Glutamatergic neuron (in vitro differentiated cells): ENCODE measurements at regions not wholly inside any gene's neighbourhood (a gene's known extent, or its start where the extent isn't known, plus 50 kb on each side); places are given as distances from the start of the nearest gene placed in this dataset.

Source experiments
- DNase-seq: peaks from one replicate; pipeline ENCODE4 v3.0.0; 2022
- H3K27ac Mint-ChIP-seq: one replicate; pipeline ENCODE4 v1.8.0; 2020; ENCODE audit warnings: mild to moderate bottlenecking, mixed read lengths, inconsistent platforms; ENCODE audit not compliant: unreplicated experiment
- H3K27me3 Mint-ChIP-seq: one replicate; pipeline ENCODE4 v1.8.0; 2020; ENCODE audit warnings: mild to moderate bottlenecking, moderate library complexity, mixed read lengths, inconsistent platforms; ENCODE audit not compliant: unreplicated experiment
- H3K36me3 Mint-ChIP-seq: one replicate; pipeline ENCODE4 v1.8.0; 2020; ENCODE audit warnings: mild to moderate bottlenecking, mixed read lengths, inconsistent platforms; ENCODE audit not compliant: unreplicated experiment
- H3K4me1 Mint-ChIP-seq: one replicate; pipeline ENCODE4 v1.8.0; 2020; ENCODE audit warnings: mild to moderate bottlenecking, low read depth, mixed read lengths, inconsistent platforms; ENCODE audit not compliant: unreplicated experiment
- H3K4me3 Mint-ChIP-seq: one replicate; pipeline ENCODE4 v1.8.0; 2020; ENCODE audit warnings: mild to moderate bottlenecking, mixed read lengths, inconsistent platforms; ENCODE audit not compliant: unreplicated experiment
- H3K9me3 Mint-ChIP-seq: one replicate; pipeline ENCODE4 v1.8.0; 2020; ENCODE audit warnings: mild to moderate bottlenecking, moderate library complexity, mixed read lengths, inconsistent platforms; ENCODE audit not compliant: unreplicated experiment
- CTCF ChIP-seq: fragments of 200-600 bp; sonication (generic); IDR thresholded peaks from one replicate; pipeline ENCODE4 v1.5.0; 2021; ENCODE audit not compliant: partially characterized antibody, unreplicated experiment

DNA sequence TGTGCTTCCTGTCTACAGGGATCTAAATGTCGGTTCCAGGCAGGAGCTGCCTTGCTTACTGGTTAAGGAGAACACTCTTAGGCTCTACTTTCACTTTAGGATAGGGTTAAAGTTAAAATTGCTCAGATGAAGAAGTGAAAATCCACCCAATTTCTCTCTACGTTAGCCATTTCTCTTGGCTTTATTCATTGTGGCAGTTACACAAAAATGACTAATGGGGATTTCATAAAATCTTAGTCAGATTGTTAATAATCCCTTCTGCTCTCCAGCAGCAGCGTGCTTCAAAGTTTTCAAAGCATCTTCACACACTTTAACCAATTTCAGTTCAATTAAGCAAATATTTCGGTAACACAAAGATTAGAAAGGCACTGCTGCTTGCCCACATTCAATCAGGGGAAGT is 58.4 kb upstream of the RCN1 start:
- Mint-ChIP-seq H3K9me3 (no peaks in the 10 kb centered on the region), H3K4me3 (no peak overlapping the region), H3K27ac (no peak overlapping the region), H3K4me1 (peaks cover 8% of the 10 kb centered on the region), H3K27me3 (peaks cover 3% of the 10 kb centered on the region), H3K36me3 (no peaks in the 10 kb centered on the region)
- TF ChIP-seq CTCF = no peak
- no peak for DNase-seq

- Mint-ChIP-seq H3K4me3 (no peak overlapping the region), H3K27ac (no peak overlapping the region), H3K27me3 (peaks cover 3% of the 10 kb centered on the region), H3K4me1 (peaks cover 8% of the 10 kb centered on the region), H3K9me3 (no peaks in the 10 kb centered on the region), H3K36me3 (no peaks in the 10 kb centered on the region)
- no peak for DNase-seq
- TF ChIP-seq CTCF = no peak
Measured at GRCh38 chr11:32032052-32032451, 58.8 kb upstream of the RCN1 start.

DNA sequence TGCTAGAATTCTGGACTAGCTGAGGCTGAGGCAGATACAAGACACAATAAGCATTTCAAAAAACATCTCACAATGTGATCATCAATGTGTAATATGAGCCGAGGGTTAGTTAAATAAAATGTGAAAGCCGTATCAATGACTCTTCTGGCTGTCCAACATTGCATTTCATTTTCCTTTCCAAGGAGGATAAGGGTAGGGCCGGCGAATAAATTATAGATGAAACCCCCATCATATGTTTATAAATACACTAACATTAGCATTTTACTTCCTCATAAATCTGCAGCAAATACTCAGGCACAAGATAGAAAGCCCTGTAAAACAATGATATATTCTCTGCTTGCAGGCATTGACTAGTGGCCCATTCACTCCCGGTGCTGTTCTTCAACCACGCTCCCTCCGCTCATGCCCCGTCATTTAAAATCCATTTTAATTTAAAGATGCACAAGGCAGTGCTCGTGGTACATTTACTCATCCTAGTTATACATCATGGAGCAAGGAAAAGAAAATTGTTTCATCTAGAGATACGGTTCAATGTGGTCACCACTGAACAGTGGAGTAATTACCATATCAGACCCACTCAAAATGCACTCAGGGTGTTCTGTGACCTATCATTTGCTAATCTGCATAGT is 59.9 kb upstream of the RCN1 start:
- Mint-ChIP-seq H3K36me3 (no peaks in the 10 kb centered on the region), H3K27me3 (peaks cover 3% of the 10 kb centered on the region), H3K27ac (no peak overlapping the region), H3K4me3 (no peak overlapping the region), H3K4me1 (peaks cover 8% of the 10 kb centered on the region), H3K9me3 (no peaks in the 10 kb centered on the region)
- TF ChIP-seq CTCF = no peak
- no peak for DNase-seq

- Mint-ChIP-seq H3K4me1 (peaks cover 8% of the 10 kb centered on the region), H3K27me3 (peaks cover 4% of the 10 kb centered on the region), H3K36me3 (no peaks in the 10 kb centered on the region), H3K27ac (no peak overlapping the region), H3K4me3 (no peak overlapping the region), H3K9me3 (no peaks in the 10 kb centered on the region)
- no peak for DNase-seq
- TF ChIP-seq CTCF = no peak
Measured at GRCh38 chr11:32029721-32030120, 61.2 kb upstream of the RCN1 start.

- peaks cover 5% of the 10 kb centered on the region for H3K27me3 Mint-ChIP-seq
- no peaks in the 10 kb centered on the region for H3K9me3 Mint-ChIP-seq
- H3K4me1 Mint-ChIP-seq = peaks cover 8% of the 10 kb centered on the region
- no peak for DNase-seq
- H3K27ac Mint-ChIP-seq = no peak overlapping the region
- no peak for TF ChIP-seq CTCF
- no peaks in the 10 kb centered on the region for H3K36me3 Mint-ChIP-seq
- H3K4me3 Mint-ChIP-seq = no peak overlapping the region
Measured at GRCh38 chr11:32028201-32028600, 62.7 kb upstream of the RCN1 start.
